H9 (cell line): ENCODE measurements at regions not wholly inside any gene's neighbourhood (a gene's known extent, or its start where the extent isn't known, plus 50 kb on each side); places are given as distances from the start of the nearest gene placed in this dataset.

Source experiments
- DNase-seq: peaks from one replicate; pipeline ENCODE4 v3.0.0-alpha.2; 2017
- H2AFZ ChIP-seq: one replicate; pipeline ENCODE4 v1.6.1; 2013; ENCODE audit warnings: mild to moderate bottlenecking, low read length, control low read depth, moderate library complexity
- H2AK5ac ChIP-seq: 2 replicates; pipeline ENCODE4 v1.6.1; 2013; ENCODE audit warnings: low read length, control low read depth, mixed read lengths; ENCODE audit not compliant: insufficient read length
- H2BK120ac ChIP-seq: one replicate; pipeline ENCODE4 v1.6.1; 2013; ENCODE audit warnings: low read depth, mild to moderate bottlenecking, low read length, control low read depth, inconsistent platforms; ENCODE audit not compliant: poor library complexity, severe bottlenecking
- H2BK12ac ChIP-seq: 2 replicates; pipeline ENCODE4 v1.6.1; 2013; ENCODE audit warnings: low read length, control low read depth, mixed read lengths, low read depth; ENCODE audit not compliant: insufficient read length
- H2BK15ac ChIP-seq: 2 replicates; pipeline ENCODE4 v1.6.1; 2013; ENCODE audit warnings: low read depth, low read length, control low read depth
- H2BK20ac ChIP-seq: one replicate; pipeline ENCODE4 v1.6.1; 2013; ENCODE audit warnings: low read depth, mild to moderate bottlenecking, low read length, control low read depth, inconsistent platforms; ENCODE audit not compliant: poor library complexity, severe bottlenecking
- H2BK5ac ChIP-seq: 2 replicates; pipeline ENCODE4 v1.6.1; 2013; ENCODE audit warnings: low read length, control low read depth, mixed read lengths; ENCODE audit not compliant: insufficient read length
- H3K14ac ChIP-seq: 2 replicates; pipeline ENCODE4 v1.6.1; 2013; ENCODE audit warnings: low read length, control low read depth; ENCODE audit not compliant: insufficient read depth
- H3K18ac ChIP-seq: 2 replicates; pipeline ENCODE4 v1.6.1; 2013; ENCODE audit warnings: low read depth, mild to moderate bottlenecking, mixed read lengths, low read length, control low read depth; ENCODE audit not compliant: insufficient read length
- H3K23ac ChIP-seq: 2 replicates; pipeline ENCODE4 v1.6.1; 2013; ENCODE audit warnings: low read length, control low read depth, mixed read lengths, low read depth; ENCODE audit not compliant: insufficient read length
- H3K23me2 ChIP-seq: 2 replicates; pipeline ENCODE4 v1.6.1; 2013; ENCODE audit warnings: low read depth, mild to moderate bottlenecking, mixed read lengths, low read length, control low read depth; ENCODE audit not compliant: insufficient read length, poor library complexity, severe bottlenecking
- H3K27ac ChIP-seq: 2 replicates; pipeline ENCODE4 v1.5.1; 2013; ENCODE audit warnings: low read length, control low read depth, mixed read lengths, low read depth; ENCODE audit not compliant: insufficient read length
- H3K27me3 ChIP-seq: 2 replicates; pipeline ENCODE4 v1.6.1; 2013; ENCODE audit warnings: low read length, control low read depth, inconsistent platforms; ENCODE audit not compliant: insufficient read depth
- H3K4ac ChIP-seq: 2 replicates; pipeline ENCODE4 v1.6.1; 2013; ENCODE audit warnings: low read depth, mild to moderate bottlenecking, control low read depth, inconsistent platforms, low read length, moderate library complexity
- H3K4me1 ChIP-seq: 2 replicates; pipeline ENCODE4 v1.6.1; 2013; ENCODE audit warnings: low read length, control low read depth, inconsistent platforms; ENCODE audit not compliant: insufficient read depth
- H3K4me2 ChIP-seq: 2 replicates; pipeline ENCODE4 v1.6.1; 2013; ENCODE audit warnings: low read length, control low read depth, mixed read lengths; ENCODE audit not compliant: insufficient read length, insufficient read depth
- H3K56ac ChIP-seq: 2 replicates; pipeline ENCODE4 v1.6.1; 2013; ENCODE audit warnings: low read depth, mild to moderate bottlenecking, mixed read lengths, low read length, control low read depth; ENCODE audit not compliant: insufficient read length
- H3K79me1 ChIP-seq: 2 replicates; pipeline ENCODE4 v1.6.1; 2013; ENCODE audit warnings: low read depth, mild to moderate bottlenecking, moderate library complexity, low read length, control low read depth, inconsistent platforms; ENCODE audit not compliant: insufficient read depth, poor library complexity, severe bottlenecking
- H3K79me2 ChIP-seq: 2 replicates; pipeline ENCODE4 v1.6.1; 2013; ENCODE audit warnings: low read length, control low read depth, inconsistent platforms; ENCODE audit not compliant: insufficient read depth
- H3K9ac ChIP-seq: 2 replicates; pipeline ENCODE4 v1.6.1; 2013; ENCODE audit warnings: low read length, control low read depth, mixed read lengths; ENCODE audit not compliant: insufficient read length; ENCODE audit errors: extremely low read depth
- H3K9me3 ChIP-seq: one replicate; pipeline ENCODE4 v1.6.1; 2013; ENCODE audit warnings: low read depth, low read length, inconsistent platforms; ENCODE audit not compliant: control insufficient read depth
- H3T11ph ChIP-seq: one replicate; pipeline ENCODE4 v1.6.1; 2013; ENCODE audit warnings: mild to moderate bottlenecking, low read length, control low read depth, inconsistent platforms
- H4K20me1 ChIP-seq: one replicate; pipeline ENCODE4 v1.6.1; 2013; ENCODE audit not compliant: control insufficient read depth, insufficient read length, insufficient read depth
- H4K5ac ChIP-seq: 2 replicates; pipeline ENCODE4 v1.6.1; 2013; ENCODE audit warnings: low read depth, mild to moderate bottlenecking, mixed read lengths, low read length, control low read depth; ENCODE audit not compliant: insufficient read length
- H4K8ac ChIP-seq: replicated peaks from 2 replicates; pipeline ENCODE4 v1.6.1; 2013; ENCODE audit warnings: low read length, control low read depth, mixed read lengths, low read depth; ENCODE audit not compliant: insufficient read length
- H4K91ac ChIP-seq: 2 replicates; pipeline ENCODE4 v1.6.1; 2013; ENCODE audit warnings: low read depth, mild to moderate bottlenecking, moderate library complexity, mixed read lengths, low read length, control low read depth; ENCODE audit not compliant: insufficient read length
- H3K27ac Mint-ChIP-seq, 3 experiments: 2 replicates in 2 of 3; 3 replicates in 1 of 3; pipeline ENCODE4 v1.8.0; 2020 to 2021; ENCODE audit warnings: mixed read lengths in 3 of 3, mild to moderate bottlenecking in 1 of 3, moderate library complexity in 1 of 3
- H3K27me3 Mint-ChIP-seq: 2 replicates; pipeline ENCODE4 v1.8.0; 2021; ENCODE audit warnings: low read depth, mild to moderate bottlenecking, moderate library complexity, mixed read lengths
- H3K36me3 Mint-ChIP-seq, 3 experiments: 2 replicates in 2 of 3; 3 replicates in 1 of 3; pipeline ENCODE4 v1.8.0; 2020 to 2021; ENCODE audit warnings: low read depth in 3 of 3, mixed read lengths in 3 of 3; ENCODE audit not compliant: insufficient read depth in 1 of 3
- H3K4me1 Mint-ChIP-seq, 2 experiments: 2 replicates each; pipeline ENCODE4 v1.8.0; 2020; ENCODE audit warnings: mixed read lengths in 2 of 2
- H3K4me3 Mint-ChIP-seq, 2 experiments: 2 replicates in 1 of 2; 3 replicates in 1 of 2; pipeline ENCODE4 v1.8.0; 2020 to 2021; ENCODE audit warnings: mild to moderate bottlenecking in 2 of 2, mixed read lengths in 2 of 2, moderate library complexity in 1 of 2
- H3K9me3 Mint-ChIP-seq, 2 experiments: 2 replicates in 1 of 2; 3 replicates in 1 of 2; pipeline ENCODE4 v1.8.0; 2020; ENCODE audit warnings: mild to moderate bottlenecking in 2 of 2, mixed read lengths in 2 of 2, moderate library complexity in 1 of 2
- WGBS: extraction: QIAGEN DNeasy Blood & Tissue Kit; methylation state at CpG from one replicate; pipeline ENCODE4 v1.1.7; 2013; ENCODE audit warnings: missing lambda C conversion rate, low lambda C conversion rate, mixed read lengths; ENCODE audit not compliant: insufficient read length; ENCODE audit errors: extremely low coverage; 5-methylcytosine and 5-hydroxymethylcytosine counted together
- TF ChIP-seq, protein P1 (sequence below): fragments of 200-600 bp; sonication (generic); conservative IDR thresholded peaks from 3 replicates; pipeline ENCODE4 v1.8.0; 2021; ENCODE audit warnings: antibody characterized with exemption, mild to moderate bottlenecking

DNA sequence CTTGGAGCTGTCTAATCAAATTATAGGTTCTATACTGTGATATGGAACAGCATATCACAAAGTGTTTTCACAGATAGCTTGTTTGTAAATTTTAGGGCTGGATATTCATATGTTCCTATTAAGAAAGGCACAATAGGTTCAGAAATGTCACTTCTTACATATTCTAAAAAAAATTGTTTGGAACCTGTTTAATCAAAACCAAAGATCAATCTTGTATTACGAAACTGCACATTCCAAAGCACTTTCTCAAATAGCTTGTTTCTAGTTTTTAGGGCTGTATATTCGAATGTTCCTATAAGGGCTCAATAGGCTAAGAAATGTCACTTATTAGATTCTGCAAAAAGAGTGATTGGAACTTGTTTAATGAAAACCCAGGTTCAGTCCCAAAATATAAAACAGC, 67.4 kb upstream of the OSBPL11 start:
- H3K23ac ChIP-seq = no peak overlapping the region
- H3K79me2 ChIP-seq = no peaks in the 10 kb centered on the region
- H4K91ac ChIP-seq = no peak overlapping the region
- H2AFZ ChIP-seq = no peak overlapping the region
- H3K18ac ChIP-seq = no peak overlapping the region
- no peak overlapping the region for H2BK12ac ChIP-seq
- no peak overlapping the region for H3T11ph ChIP-seq
- H2BK120ac ChIP-seq = no peak overlapping the region
- no peak overlapping the region for H4K5ac ChIP-seq
- DNase-seq = no peak
- no peak overlapping the region for H3K56ac ChIP-seq
- no peak overlapping the region for H3K9ac ChIP-seq
- H3K27me3 ChIP-seq = no peaks in the 10 kb centered on the region
- no peak overlapping the region for H4K8ac ChIP-seq
- Mint-ChIP-seq H3K4me3 (no peak overlapping the region), H3K27me3 (no peaks in the 10 kb centered on the region), H3K27ac (no peak overlapping the region), H3K36me3 (no peaks in the 10 kb centered on the region), H3K9me3 (no peaks in the 10 kb centered on the region), H3K4me1 (no peaks in the 10 kb centered on the region)
- H3K4ac ChIP-seq = no peak overlapping the region
- no peaks in the 10 kb centered on the region for H4K20me1 ChIP-seq
- no peaks in the 10 kb centered on the region for H3K79me1 ChIP-seq
- no peak overlapping the region for H2BK15ac ChIP-seq
- H2AK5ac ChIP-seq = no peak overlapping the region
- no peak overlapping the region for H3K14ac ChIP-seq
- H2BK20ac ChIP-seq = no peak overlapping the region
- no peak overlapping the region for H3K4me2 ChIP-seq
- no CpG with 5 or more reads among the region's 2 CpGs for WGBS
- no peaks in the 10 kb centered on the region for H3K4me1 ChIP-seq
- no peaks in the 10 kb centered on the region for H3K9me3 ChIP-seq
- no peak overlapping the region for H3K27ac ChIP-seq
- H2BK5ac ChIP-seq = no peak overlapping the region
- no peaks in the 10 kb centered on the region for H3K23me2 ChIP-seq
- TF ChIP-seq, protein P1, sequence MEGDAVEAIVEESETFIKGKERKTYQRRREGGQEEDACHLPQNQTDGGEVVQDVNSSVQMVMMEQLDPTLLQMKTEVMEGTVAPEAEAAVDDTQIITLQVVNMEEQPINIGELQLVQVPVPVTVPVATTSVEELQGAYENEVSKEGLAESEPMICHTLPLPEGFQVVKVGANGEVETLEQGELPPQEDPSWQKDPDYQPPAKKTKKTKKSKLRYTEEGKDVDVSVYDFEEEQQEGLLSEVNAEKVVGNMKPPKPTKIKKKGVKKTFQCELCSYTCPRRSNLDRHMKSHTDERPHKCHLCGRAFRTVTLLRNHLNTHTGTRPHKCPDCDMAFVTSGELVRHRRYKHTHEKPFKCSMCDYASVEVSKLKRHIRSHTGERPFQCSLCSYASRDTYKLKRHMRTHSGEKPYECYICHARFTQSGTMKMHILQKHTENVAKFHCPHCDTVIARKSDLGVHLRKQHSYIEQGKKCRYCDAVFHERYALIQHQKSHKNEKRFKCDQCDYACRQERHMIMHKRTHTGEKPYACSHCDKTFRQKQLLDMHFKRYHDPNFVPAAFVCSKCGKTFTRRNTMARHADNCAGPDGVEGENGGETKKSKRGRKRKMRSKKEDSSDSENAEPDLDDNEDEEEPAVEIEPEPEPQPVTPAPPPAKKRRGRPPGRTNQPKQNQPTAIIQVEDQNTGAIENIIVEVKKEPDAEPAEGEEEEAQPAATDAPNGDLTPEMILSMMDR = no peak
